Kidney capillary endothelial cell (primary cell): ENCODE measurements at regions not wholly inside any gene's neighbourhood (a gene's known extent, or its start where the extent isn't known, plus 50 kb on each side); places are given as distances from the start of the nearest gene placed in this dataset.
"Not testable (repeated sequence)": the region's sequence is repeated elsewhere in the genome, so short reads cannot be mapped to it uniquely, and the experiment has no call there.

Source experiments
- DNase-seq: peaks from one replicate; pipeline ENCODE4 v3.0.0-alpha.2; 2018; ENCODE audit warnings: low spot score

DNA sequence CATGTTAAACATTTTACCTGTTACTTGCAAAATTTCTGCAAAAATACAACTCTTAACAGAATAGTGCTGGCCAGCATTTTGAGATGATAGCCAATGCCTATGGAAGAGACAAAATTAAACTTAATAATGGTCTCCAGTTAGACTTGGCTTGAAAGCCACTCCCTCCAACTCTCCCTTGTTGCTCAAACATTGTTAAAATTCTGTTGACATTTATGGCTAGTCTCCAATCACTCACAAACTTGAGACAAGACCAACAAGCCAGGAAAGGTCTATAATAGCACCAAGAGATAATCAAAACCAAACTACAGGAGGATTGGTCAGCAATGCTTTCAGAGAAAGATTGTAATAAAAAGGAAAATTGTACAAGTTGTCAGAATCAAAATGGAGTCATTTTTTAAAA, 770.7 kb upstream of the NXPH2 start:
- DNase-seq = no peak

DNA sequence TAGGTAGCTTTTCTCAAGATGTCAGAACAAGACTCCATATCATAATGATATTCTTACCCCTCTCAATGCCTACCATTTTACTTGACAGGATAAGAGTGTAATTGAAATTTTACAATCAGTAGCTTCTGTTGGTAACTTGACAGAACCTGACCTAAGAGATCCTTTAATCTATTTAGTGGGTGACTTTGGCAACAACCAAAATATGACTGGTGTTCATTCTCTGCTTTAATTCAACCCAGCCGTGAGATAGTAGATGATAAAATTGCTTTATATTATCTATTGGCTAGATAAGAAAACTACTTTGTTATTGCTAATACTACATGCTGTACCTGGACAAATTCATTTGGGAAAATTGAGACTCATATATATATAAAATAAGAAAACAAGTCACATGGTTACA, 770.2 kb upstream of the NXPH2 start:
- DNase-seq = no peak

GRCh38 chr2:139544186-139544851, 764.1 kb upstream of the NXPH2 start:
- DNase-seq = no peak

DNA sequence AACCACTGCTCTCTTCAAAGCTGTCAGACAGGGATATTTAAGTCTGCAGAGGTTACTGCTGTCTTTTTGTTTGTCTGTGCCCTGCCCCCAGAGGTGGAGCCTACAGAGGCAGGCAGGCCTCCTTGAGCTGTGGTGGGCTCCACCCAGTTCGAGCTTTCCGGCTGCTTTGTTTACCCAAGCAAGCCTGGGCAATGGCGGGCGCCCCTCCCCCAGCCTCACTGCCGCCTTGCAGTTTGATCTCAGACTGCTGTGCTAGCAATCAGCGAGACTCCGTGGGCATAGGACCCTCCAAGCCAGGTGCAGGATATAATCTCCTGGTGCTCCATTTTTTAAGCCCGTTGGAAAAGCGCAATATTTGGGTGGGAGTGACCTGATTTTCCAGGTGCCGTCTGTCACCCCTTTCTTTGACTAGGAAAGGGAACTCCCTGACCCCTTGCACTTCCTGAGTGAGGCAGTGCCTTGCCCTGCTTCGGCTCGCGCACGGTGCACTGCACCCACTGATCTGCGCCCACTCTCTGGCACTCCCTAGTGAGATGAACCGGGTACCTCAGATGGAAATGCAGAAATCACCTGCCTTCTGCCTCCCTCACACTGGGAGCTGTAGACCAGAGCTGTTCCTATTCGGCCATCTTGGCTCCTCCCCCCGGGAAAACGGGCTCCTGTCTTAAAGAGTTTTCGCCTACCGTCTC, 758.3 kb upstream of the NXPH2 start:
- DNase-seq = not testable (repeated sequence)

GRCh38 chr2:139529080-139529479, 748.9 kb upstream of the NXPH2 start:
- DNase-seq = no peak

DNA sequence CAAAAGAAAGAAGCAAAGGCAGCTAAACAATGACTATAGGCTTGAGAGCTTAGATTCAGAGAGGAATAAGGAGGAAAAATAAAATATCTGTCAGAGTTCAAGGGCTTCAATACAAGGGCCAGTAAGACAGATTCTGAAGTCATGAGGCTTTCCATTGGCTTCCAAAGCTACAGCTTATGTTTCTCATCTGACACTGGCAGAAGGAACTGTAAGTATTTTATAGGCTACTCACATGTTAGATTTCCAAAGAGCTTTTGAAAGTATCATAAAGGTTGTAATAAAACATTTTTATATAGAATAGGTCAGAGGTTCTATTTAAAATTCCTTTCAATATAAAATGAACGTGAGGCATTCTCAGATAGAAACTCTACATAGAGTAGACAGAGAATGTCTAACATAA, 746.6 kb upstream of the NXPH2 start:
- no peak for DNase-seq

GRCh38 chr2:139518321-139518720, 738.1 kb upstream of the NXPH2 start:
- no peak for DNase-seq

DNA sequence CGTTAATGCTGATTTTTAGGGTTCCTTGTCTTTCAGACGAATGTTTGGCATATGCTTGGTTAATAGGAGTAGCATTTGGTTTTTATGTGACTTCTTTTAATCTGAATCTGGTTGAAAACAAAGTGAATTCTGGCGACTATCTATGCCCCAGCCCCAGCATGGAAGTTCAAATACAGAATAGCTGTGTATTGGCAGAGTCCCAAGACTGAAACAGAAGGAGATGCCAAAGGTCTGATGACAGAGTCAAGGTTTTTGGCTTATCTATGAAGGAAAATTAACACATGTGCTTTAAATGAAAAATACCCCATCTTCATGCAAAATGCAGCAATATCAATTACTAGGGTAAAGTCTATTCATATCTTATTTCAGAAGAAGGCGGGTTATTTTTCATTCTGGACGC, 734.8 kb upstream of the NXPH2 start:
- DNase-seq = no peak

GRCh38 chr2:139495851-139496250, 715.7 kb upstream of the NXPH2 start:
- DNase-seq = no peak

DNA sequence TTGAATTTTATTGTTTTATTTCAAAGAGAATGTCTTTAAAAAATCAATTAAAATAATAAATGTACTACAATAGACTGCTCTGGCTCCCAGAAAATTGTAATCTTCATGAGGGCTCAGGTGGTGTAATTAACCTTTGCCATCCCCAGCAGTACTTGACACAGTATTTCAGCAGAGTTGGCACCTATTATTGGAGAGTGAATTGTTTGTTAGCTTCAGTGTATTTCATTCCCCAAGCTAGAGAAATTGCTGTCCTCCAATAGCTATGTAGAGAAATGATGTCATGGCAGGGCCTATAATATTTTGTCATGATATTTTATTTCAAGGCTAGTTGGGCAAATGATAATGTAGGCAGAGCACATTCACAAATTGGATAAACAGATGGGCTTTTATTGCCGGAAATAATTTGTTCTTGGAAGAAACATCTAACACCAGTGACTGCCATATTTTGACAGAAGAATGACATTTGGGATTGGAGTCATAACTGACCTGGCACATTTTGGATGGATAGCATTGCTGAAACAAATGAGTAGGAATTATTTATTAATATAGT, 712.0 kb upstream of the NXPH2 start:
- DNase-seq = no peak

- no peak for DNase-seq
Measured at GRCh38 chr2:139480161-139480650, 700.0 kb upstream of the NXPH2 start.

- DNase-seq = no peak
Measured at GRCh38 chr2:139478165-139478914, 698.1 kb upstream of the NXPH2 start.

DNA sequence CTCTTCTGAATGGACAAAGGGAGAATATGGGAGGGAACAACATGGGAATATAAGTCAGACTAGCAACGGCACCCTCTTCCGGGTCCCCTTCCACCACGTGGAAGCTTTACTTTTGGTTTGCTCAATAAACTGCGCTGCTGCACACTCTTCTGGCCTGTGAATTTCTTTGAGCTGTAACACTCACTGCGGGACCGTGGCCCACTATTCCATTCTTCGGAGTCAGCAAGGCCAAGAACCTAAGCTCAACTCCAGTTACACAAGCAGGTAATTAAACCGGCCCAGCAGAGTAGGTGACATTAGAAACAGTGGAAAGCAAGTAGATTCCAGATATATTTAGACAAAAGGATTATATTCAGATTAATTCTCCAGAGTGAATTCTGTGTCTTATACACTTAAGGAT, 697.4 kb upstream of the NXPH2 start:
- no peak for DNase-seq

GRCh38 chr2:139469985-139470384, 689.8 kb upstream of the NXPH2 start:
- no peak for DNase-seq

DNA sequence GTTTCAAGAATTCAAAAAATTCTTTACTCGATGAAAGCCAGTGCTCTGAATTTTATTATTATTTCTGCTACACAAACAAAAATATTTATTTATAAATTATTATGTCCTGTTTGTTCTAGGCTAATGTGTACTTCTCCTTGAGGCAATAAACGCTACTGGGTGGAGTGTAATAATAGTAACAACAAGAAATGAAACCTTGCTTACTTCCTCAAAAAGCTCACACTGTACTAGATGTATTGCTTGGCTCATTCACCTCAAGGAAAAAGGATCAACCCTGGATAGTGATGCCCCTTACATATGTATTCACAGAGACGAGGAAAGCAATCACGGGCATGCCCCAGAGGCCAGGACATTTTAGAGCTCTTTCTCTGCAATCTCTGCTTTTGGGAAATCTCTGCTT, 685.6 kb upstream of the NXPH2 start:
- no peak for DNase-seq

DNA sequence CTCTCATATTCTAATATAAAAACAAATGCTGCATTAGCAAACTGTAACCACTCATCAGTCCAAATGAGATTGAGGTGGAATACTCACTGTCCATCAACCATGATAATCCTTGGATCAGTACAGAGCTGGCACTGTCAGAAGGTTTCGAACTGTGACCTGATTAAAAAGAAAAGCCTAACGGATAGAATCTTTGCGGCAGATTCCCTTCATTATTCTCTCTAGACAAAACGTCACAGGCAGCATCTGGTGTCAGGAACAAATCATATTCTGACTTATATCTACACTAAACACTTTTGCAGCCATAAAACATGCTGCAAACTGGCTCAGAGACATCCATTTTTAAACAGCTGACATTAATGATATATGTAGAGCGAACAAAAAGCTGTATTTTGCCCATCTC, 677.7 kb upstream of the NXPH2 start:
- DNase-seq = no peak

DNA sequence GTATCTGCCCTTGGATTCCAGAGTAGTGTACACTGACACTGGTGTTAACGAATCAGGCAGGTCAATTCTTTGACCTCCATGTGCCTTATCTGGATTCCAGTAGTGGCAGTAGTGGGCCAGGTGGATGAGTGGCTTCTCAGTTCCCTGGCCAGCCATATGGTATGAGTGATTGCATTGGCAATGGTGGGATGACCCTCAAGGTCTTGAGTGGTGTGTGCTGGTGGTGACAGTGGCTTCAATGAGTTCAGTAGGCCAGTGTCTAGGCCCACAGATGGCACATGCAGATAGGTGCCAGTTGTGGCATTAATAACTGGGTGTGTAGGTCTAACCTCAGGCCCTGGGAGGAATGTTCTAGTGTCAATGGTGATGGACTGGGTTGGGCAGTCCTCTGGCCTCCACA, 674.1 kb upstream of the NXPH2 start:
- DNase-seq = no peak

- no peak for DNase-seq
Measured at GRCh38 chr2:139439100-139439499, 658.9 kb upstream of the NXPH2 start.

DNA sequence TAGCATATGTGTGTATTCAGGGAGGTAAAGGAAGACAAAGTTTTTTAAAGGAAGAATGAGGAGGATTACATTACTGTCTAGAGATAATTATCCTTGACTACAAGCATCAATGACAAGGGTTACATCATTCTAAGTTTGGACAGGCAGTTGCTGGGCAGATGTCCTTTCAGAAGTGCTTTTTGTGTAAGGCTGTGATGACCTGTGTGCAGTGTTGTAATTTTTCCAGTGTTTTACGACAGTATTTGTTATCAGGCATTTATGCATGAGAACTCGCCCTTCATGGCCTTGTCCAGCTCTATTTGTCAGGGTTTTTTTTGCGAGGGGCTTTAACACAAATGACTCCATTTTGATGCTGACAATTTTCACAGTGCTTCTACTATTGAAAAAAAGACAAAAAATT, 658.3 kb upstream of the NXPH2 start:
- DNase-seq = no peak

DNA sequence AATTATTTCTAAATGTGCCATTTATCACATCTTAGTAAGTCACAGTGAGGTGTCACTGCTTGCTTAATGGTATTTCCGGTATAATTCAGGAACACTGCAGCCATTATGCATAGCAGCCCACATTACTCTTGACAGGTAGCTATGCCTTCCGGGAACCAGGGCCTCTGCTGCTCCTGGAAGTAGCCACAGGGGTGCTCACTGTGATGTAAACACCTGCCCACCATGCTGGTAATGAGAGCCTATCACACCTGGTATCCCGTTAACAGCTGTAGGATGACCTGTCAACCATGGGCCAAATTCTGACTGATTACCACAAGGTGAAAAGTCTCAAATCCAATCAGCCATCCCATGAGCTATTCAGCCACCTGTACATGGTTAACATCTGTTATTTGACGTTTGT, 647.0 kb upstream of the NXPH2 start:
- DNase-seq = no peak

DNA sequence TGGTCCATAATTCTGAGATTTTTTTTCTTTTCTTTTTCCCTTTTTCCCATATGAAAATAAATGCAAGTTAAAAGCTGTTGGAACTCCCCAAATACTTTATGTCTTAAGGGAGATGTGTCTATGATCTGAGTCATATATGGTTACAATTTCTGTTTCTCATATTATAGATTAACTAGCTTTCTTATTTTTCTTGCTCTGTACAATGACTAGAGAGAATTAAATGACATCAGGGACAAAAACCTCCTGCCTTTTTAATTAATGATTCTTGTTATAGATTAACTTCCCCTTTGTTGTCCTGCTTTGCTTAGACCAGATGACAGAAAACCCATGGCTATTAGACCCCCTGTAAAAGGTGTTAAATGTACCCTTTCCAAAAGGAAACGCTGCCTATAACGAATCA, 643.9 kb upstream of the NXPH2 start:
- DNase-seq = no peak

- DNase-seq = no peak
Measured at GRCh38 chr2:139411236-139411635, 631.0 kb upstream of the NXPH2 start.

DNA sequence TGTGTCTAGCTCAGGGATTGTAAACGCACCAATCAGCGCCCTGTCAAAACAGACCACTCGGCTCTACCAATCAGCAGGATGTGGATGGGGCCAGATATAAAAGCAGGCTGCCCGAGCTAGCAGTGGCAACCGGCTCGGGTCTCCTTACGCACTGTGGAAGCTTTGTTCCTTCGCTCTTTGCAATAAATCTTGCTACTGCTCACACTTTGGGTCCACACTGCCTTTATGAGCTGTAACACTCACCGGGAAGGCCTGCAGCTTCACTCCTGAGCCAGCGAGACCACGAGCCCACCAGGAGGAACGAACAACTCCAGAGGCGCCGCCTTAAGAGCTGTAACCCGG, 630.6 kb upstream of the NXPH2 start:
- not testable (repeated sequence) for DNase-seq
